GM12878 (cell line): ENCODE measurements at regions not wholly inside any gene's neighbourhood (a gene's known extent, or its start where the extent isn't known, plus 50 kb on each side); places are given as distances from the start of the nearest gene placed in this dataset.

Experiments used
- BRCA1 ChIP-seq: IDR thresholded peaks from 2 replicates; pipeline ENCODE4 v1.6.1; 2011; ENCODE audit warnings: low read depth, low read length, improper control_type of control experiment
- CHD2 ChIP-seq: IDR thresholded peaks from 2 replicates; pipeline ENCODE4 v1.6.1; 2011; ENCODE audit warnings: low read depth, low read length, improper control_type of control experiment, borderline replicate concordance
- CREM ChIP-seq: IDR thresholded peaks from 2 replicates; pipeline ENCODE4 v1.6.1; 2014; ENCODE audit warnings: antibody characterized with exemption, low read depth
- CTCF ChIP-seq, 3 experiments: IDR thresholded peaks in 2 of 3; conservative IDR thresholded peaks in 1 of 3; 2 replicates each; pipeline ENCODE4 v1.5.1; 2011; ENCODE audit warnings: low read depth in 3 of 3, low read length in 3 of 3, mild to moderate bottlenecking in 3 of 3, control low read depth in 2 of 3, moderate library complexity in 2 of 3, inconsistent platforms in 1 of 3, mixed read lengths in 1 of 3; ENCODE audit not compliant: control insufficient read depth in 2 of 3, insufficient read depth in 1 of 3; ENCODE audit errors: extremely low read depth in 1 of 3
- EZH2 ChIP-seq: IDR thresholded peaks from 2 replicates; pipeline ENCODE4 v1.6.1; 2012; ENCODE audit warnings: low read depth, mild to moderate bottlenecking, control low read depth, inconsistent platforms, low read length, borderline replicate concordance; ENCODE audit not compliant: control insufficient read depth
- POLR2A ChIP-seq: IDR thresholded peaks from 2 replicates; pipeline ENCODE4 v1.6.1; 2011; ENCODE audit warnings: low read depth, mild to moderate bottlenecking, low read length
- RCOR1 ChIP-seq: conservative IDR thresholded peaks from 2 replicates; pipeline ENCODE4 v1.6.1; 2012; ENCODE audit warnings: low read depth, low read length, improper control_type of control experiment
- ZBTB40 ChIP-seq: fragments of 450-650 bp; IDR thresholded peaks from 2 replicates; pipeline ENCODE4 v1.6.1; 2016; ENCODE audit warnings: mild to moderate bottlenecking, moderate library complexity, borderline replicate concordance

- TF ChIP-seq POLR2A (no peak), RCOR1 (no peak), BRCA1 (no peak), CHD2 (no peak), ZBTB40 (no peak), CTCF (IDR thresholded peaks at IDR 0.05 in 2 of 3, conservative IDR thresholded peaks at IDR 0.05 in 1 of 3; ENCODE audit: control insufficient read depth in 2 of 3, extremely low read depth in 1 of 3, insufficient read depth in 1 of 3, low read depth in 3 of 3, low read length in 3 of 3) (no peak), EZH2 (no peak), CREM (no peak)
Measured at GRCh38 chr9:96175796-96176195, 126.2 kb downstream of the HSD17B3 start.
